ENCODE measurements at regions not wholly inside any gene's neighbourhood (a gene's known extent, or its start where the extent isn't known, plus 50 kb on each side); places are given as distances from the start of the nearest gene placed in this dataset.

GRCh38 chr12:98439471-98439951, 75.9 kb upstream of the TMPO start:
- ChIA-PET CTCF (no interaction called here), POLR2A (no interaction called here)
- DNase-seq (ENCODE audit: extremely low spot score) = no peak
- TF ChIP-seq FOXM1 (IDR thresholded peaks at IDR 0.05; ENCODE audit: borderline replicate concordance) (no peak), PKNOX1 (IDR thresholded peaks at IDR 0.05) (no peak), HDGF (IDR thresholded peaks at IDR 0.05; ENCODE audit: borderline replicate concordance) (no peak), FOXA1 (IDR thresholded peaks at IDR 0.05) (no peak), SUZ12 (IDR thresholded peaks at IDR 0.05) (no peak), ELF4 (IDR thresholded peaks at IDR 0.05) (no peak)

GRCh38 chr12:98439981-98440581, 75.3 kb upstream of the TMPO start:
- no peak for DNase-seq (ENCODE audit: extremely low spot score)
- ChIA-PET CTCF (no interaction called here), POLR2A (no interaction called here)
- TF ChIP-seq HDGF (IDR thresholded peaks at IDR 0.05; ENCODE audit: borderline replicate concordance) = no peak
- TF ChIP-seq L3MBTL2 (conservative IDR thresholded peaks at IDR 0.05) = no peak
- no peak for TF ChIP-seq SUZ12 (IDR thresholded peaks at IDR 0.05)
- TF ChIP-seq NFRKB (IDR thresholded peaks at IDR 0.05) = no peak
- no peak for TF ChIP-seq PKNOX1 (IDR thresholded peaks at IDR 0.05)
- TF ChIP-seq LEF1 (IDR thresholded peaks at IDR 0.05; ENCODE audit: borderline replicate concordance) = no peak
- TF ChIP-seq SP1 (IDR thresholded peaks at IDR 0.05) = no peak
- TF ChIP-seq ELF4 (IDR thresholded peaks at IDR 0.05) = no peak
- TF ChIP-seq TARDBP (IDR thresholded peaks at IDR 0.05) = no peak
- no peak for TF ChIP-seq BHLHE40 (IDR thresholded peaks at IDR 0.05; ENCODE audit: borderline replicate concordance)
- no peak for TF ChIP-seq FOXM1 (IDR thresholded peaks at IDR 0.05; ENCODE audit: borderline replicate concordance)
- no peak for TF ChIP-seq CTBP1 (IDR thresholded peaks at IDR 0.05; ENCODE audit: borderline replicate concordance)
- no peak for TF ChIP-seq ZNF384 (IDR thresholded peaks at IDR 0.05)
- no peak for TF ChIP-seq FOXA1 (IDR thresholded peaks at IDR 0.05)
- no peak for TF ChIP-seq ARNT (IDR thresholded peaks at IDR 0.05)
- TF ChIP-seq FOXK2 (IDR thresholded peaks at IDR 0.05) = no peak

DNA sequence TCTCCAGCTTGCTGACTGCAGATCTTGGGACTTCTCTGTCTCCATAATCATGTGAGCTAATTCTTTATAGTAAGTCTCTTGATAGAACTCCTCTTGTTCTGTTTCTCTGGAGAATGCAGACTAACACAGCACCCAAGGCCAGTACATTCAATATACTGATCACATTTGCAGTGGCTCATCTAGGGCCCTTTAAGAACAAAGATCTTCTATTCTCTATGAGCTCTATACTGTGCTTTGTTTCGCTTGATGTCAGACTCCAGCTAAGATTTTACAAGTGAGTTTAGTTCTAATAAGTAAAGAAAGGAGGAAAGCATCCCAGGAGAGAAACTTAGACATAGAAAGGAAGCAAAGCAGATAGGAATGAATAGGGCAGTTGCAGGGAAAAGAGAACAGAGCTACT, 69.3 kb upstream of the TMPO start:
- no peak for DNase-seq (ENCODE audit: extremely low spot score)
- ChIA-PET CTCF (no interaction called here), POLR2A (interaction anchor here (1.7 kb wide), 1 partner anchor 69 kb away, joined by 6 read pairs; the partner anchor contains the start of gene TMPO)
- no peak for TF ChIP-seq ELF4 (IDR thresholded peaks at IDR 0.05)
- TF ChIP-seq ZNF384 (IDR thresholded peaks at IDR 0.05) = no peak
- no peak for TF ChIP-seq SUZ12 (IDR thresholded peaks at IDR 0.05)
- TF ChIP-seq SP1 (IDR thresholded peaks at IDR 0.05) = no peak
- TF ChIP-seq FOXA1 (IDR thresholded peaks at IDR 0.05) = no peak
- no peak for TF ChIP-seq L3MBTL2 (conservative IDR thresholded peaks at IDR 0.05)
- no peak for TF ChIP-seq FOXM1 (IDR thresholded peaks at IDR 0.05; ENCODE audit: borderline replicate concordance)
- TF ChIP-seq CTBP1 (IDR thresholded peaks at IDR 0.05; ENCODE audit: borderline replicate concordance) = no peak
- no peak for TF ChIP-seq NFRKB (IDR thresholded peaks at IDR 0.05)
- no peak for TF ChIP-seq TARDBP (IDR thresholded peaks at IDR 0.05)

DNA sequence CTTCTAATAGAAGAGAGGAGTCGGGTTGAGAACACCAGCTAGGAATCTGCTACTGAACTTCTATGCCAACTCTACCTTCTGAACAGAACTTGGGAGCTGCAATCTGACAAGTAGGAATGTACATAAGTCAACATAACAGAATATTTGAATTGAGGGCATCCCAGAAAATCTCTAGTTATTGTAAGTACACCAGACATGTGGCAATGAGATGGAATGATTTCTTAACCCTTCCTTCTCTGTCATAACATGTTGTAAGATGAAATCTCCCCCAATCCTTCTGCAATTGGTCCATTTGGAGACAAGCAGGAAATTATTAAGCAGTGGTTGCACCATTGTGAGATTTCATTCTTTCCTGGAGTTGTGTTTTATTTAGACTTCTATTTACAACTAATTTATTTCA, 68.7 kb upstream of the TMPO start:
- CTCF ChIA-PET = interaction anchor here (1.3 kb wide), 1 partner anchor 86 kb away, joined by 4 read pairs; no protein-coding TSS in a partner anchor
- POLR2A ChIA-PET = interaction anchor here (1.7 kb wide), 1 partner anchor 68 kb away, joined by 6 read pairs; the partner anchor contains the start of gene TMPO
- DNase-seq (ENCODE audit: extremely low spot score) = no peak

GRCh38 chr12:98449584-98449983, 65.8 kb upstream of the TMPO start:
- no peak for DNase-seq (ENCODE audit: extremely low spot score)
- ChIA-PET CTCF (no interaction called here), POLR2A (no interaction called here)
- TF ChIP-seq FOXA1 (IDR thresholded peaks at IDR 0.05) (no peak), LEF1 (IDR thresholded peaks at IDR 0.05; ENCODE audit: borderline replicate concordance) (no peak), TARDBP (IDR thresholded peaks at IDR 0.05) (no peak), CTBP1 (IDR thresholded peaks at IDR 0.05; ENCODE audit: borderline replicate concordance) (no peak), ELF4 (IDR thresholded peaks at IDR 0.05) (no peak), BHLHE40 (IDR thresholded peaks at IDR 0.05; ENCODE audit: borderline replicate concordance) (no peak), FOXK2 (IDR thresholded peaks at IDR 0.05) (no peak), HDGF (IDR thresholded peaks at IDR 0.05; ENCODE audit: borderline replicate concordance) (no peak), SP1 (IDR thresholded peaks at IDR 0.05) (no peak), FOXM1 (IDR thresholded peaks at IDR 0.05; ENCODE audit: borderline replicate concordance) (no peak), ARNT (IDR thresholded peaks at IDR 0.05) (no peak), SUZ12 (IDR thresholded peaks at IDR 0.05) (no peak), L3MBTL2 (conservative IDR thresholded peaks at IDR 0.05) (no peak), PKNOX1 (IDR thresholded peaks at IDR 0.05) (no peak), ZNF384 (IDR thresholded peaks at IDR 0.05) (no peak), NFRKB (IDR thresholded peaks at IDR 0.05) (no peak)

More for the DNA sequence above, 68.7 kb upstream of the TMPO start:
- no peak for TF ChIP-seq PKNOX1 (IDR thresholded peaks at IDR 0.05)
- no peak for TF ChIP-seq ZNF384 (IDR thresholded peaks at IDR 0.05)
- TF ChIP-seq L3MBTL2 (conservative IDR thresholded peaks at IDR 0.05) = no peak
- TF ChIP-seq BHLHE40 (IDR thresholded peaks at IDR 0.05; ENCODE audit: borderline replicate concordance) = no peak
- TF ChIP-seq ARNT (IDR thresholded peaks at IDR 0.05) = no peak
- no peak for TF ChIP-seq HDGF (IDR thresholded peaks at IDR 0.05; ENCODE audit: borderline replicate concordance)
- no peak for TF ChIP-seq SUZ12 (IDR thresholded peaks at IDR 0.05)
